Type B pancreatic cell (in vitro differentiated cells): ENCODE measurements at regions not wholly inside any gene's neighbourhood (a gene's known extent, or its start where the extent isn't known, plus 50 kb on each side); places are given as distances from the start of the nearest gene placed in this dataset.

Source experiments
- DNase-seq: peaks from one replicate; pipeline ENCODE4 v3.0.0; 2021; ENCODE audit warnings: mixed read lengths; ENCODE audit not compliant: unreplicated experiment; ENCODE audit errors: extremely low spot score
- H3K27ac Mint-ChIP-seq: 2 replicates; pipeline ENCODE4 v1.8.0; 2021; ENCODE audit warnings: mild to moderate bottlenecking, mixed read lengths
- H3K27me3 Mint-ChIP-seq: 2 replicates; pipeline ENCODE4 v1.8.0; 2021; ENCODE audit warnings: mixed read lengths
- H3K36me3 Mint-ChIP-seq: 2 replicates; pipeline ENCODE4 v1.8.0; 2021; ENCODE audit warnings: mixed read lengths
- H3K4me1 Mint-ChIP-seq: one replicate; pipeline ENCODE4 v1.8.0; 2021; ENCODE audit warnings: mixed read lengths; ENCODE audit not compliant: unreplicated experiment
- H3K4me3 Mint-ChIP-seq: 2 replicates; pipeline ENCODE4 v1.8.0; 2021; ENCODE audit warnings: mild to moderate bottlenecking, mixed read lengths
- H3K9me3 Mint-ChIP-seq: 2 replicates; pipeline ENCODE4 v1.8.0; 2021; ENCODE audit warnings: mixed read lengths
- TF ChIP-seq, protein P1 (sequence below): fragments of 200-600 bp; sonication (generic); conservative IDR thresholded peaks from 2 replicates; pipeline ENCODE4 v1.5.0; 2021; ENCODE audit warnings: antibody characterized with exemption, mild to moderate bottlenecking

DNA sequence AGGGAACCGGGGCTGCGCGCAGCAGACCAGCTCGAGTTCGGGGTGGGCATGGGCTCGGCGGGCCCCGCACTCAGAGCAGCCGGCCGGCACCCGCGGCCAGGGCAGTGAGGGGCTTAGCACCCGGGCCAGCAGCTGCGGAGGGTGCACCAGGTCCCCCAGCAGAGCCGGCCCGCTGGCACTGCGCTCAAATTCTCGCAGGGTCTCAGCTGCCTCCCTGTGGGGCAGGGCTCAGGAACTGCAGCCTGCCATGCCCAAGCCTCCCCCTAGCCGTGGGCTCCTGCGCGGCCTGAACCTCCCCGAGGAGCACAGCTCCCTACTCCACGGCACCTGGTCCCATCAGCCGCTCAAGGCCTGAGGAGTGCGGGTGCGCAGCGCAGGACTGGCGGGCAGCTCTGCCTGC is 172.9 kb upstream of the SLC30A5 start:
- no peak for DNase-seq
- Mint-ChIP-seq H3K4me3 (no peak overlapping the region), H3K36me3 (no peaks in the 10 kb centered on the region), H3K4me1 (peaks cover 5% of the 10 kb centered on the region), H3K27ac (no peak overlapping the region), H3K9me3 (peaks cover 5% of the 10 kb centered on the region), H3K27me3 (no peaks in the 10 kb centered on the region)
- TF ChIP-seq, protein P1, sequence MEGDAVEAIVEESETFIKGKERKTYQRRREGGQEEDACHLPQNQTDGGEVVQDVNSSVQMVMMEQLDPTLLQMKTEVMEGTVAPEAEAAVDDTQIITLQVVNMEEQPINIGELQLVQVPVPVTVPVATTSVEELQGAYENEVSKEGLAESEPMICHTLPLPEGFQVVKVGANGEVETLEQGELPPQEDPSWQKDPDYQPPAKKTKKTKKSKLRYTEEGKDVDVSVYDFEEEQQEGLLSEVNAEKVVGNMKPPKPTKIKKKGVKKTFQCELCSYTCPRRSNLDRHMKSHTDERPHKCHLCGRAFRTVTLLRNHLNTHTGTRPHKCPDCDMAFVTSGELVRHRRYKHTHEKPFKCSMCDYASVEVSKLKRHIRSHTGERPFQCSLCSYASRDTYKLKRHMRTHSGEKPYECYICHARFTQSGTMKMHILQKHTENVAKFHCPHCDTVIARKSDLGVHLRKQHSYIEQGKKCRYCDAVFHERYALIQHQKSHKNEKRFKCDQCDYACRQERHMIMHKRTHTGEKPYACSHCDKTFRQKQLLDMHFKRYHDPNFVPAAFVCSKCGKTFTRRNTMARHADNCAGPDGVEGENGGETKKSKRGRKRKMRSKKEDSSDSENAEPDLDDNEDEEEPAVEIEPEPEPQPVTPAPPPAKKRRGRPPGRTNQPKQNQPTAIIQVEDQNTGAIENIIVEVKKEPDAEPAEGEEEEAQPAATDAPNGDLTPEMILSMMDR: no peak

DNA sequence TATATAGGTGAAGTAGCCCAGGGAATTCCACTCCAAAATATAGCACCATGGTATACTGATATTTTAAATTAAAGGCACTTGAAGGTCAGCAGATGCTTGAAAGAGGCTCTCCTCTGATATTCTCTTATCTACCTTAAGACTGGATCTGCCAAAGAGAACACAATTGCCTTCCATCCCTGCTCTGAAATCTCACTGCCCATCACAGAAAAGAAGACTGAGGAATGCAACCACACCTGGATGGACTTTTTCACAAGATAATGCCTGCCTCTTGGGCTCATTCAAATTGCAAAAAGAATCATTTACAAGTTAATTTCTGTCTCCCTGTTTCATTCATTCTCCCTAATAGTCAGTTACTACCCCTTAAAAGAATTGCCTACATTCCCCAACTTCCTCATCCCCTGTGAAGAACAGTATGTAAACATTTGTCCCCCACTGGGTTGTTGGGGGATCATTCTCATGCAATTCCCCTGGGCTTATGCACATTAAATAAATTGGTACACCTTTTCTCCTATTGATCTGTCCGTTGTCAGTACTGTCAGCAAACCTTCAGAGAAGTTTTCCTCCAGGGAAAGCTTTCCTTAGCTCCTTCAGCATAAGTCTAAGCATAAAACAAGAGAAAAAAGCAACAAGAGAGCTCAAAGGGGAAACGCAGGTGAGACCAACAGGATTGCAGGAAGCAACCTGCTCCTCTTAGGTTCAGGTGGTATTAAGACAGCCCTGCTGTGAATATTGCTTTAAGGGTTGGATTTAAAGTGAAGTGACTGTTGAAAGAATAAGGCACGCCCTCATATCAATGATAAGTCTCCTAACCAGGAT is 171.4 kb upstream of the SLC30A5 start:
- Mint-ChIP-seq H3K27me3 (no peaks in the 10 kb centered on the region), H3K4me1 (peaks cover 5% of the 10 kb centered on the region), H3K4me3 (no peak overlapping the region), H3K27ac (no peak overlapping the region), H3K9me3 (peaks cover 5% of the 10 kb centered on the region), H3K36me3 (no peaks in the 10 kb centered on the region)
- TF ChIP-seq, protein P1: no peak
- no peak for DNase-seq

DNA sequence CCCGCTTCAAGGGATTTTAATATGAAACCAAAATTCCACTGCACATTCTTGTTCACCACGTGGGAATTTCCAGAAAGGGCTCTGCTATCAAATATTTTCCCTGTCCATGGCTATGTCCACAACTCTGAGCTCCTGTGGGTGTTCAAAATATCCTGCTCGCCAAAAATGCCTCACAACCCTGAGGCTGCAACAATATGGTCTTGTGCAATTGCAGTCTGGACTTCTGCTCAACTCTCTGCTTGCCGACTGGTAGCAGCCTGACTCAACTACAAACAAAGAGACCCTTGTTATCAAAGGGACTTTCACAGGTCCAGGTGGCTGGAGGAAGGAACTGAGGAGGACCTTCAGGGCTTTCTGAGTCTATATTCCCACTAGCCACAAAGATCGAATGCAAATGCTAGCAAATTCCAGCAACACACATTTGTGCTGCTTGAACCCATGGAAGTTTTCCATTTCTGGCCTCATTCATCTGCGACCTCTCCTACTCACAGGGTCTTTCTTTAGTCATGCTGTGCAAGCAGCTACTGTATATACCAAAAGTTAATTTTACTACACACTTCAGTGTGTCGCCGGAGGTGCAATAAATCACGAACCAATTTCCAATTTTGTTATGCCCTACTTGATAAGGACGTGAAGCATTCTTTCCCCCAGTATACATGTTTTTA is 169.2 kb upstream of the SLC30A5 start:
- H3K27me3 Mint-ChIP-seq: no peaks in the 10 kb centered on the region
- DNase-seq: no peak
- no peak overlapping the region for H3K27ac Mint-ChIP-seq
- H3K4me1 Mint-ChIP-seq: peaks cover 5% of the 10 kb centered on the region
- H3K36me3 Mint-ChIP-seq: no peaks in the 10 kb centered on the region
- peaks cover 3% of the 10 kb centered on the region for H3K9me3 Mint-ChIP-seq
- TF ChIP-seq, protein P1: no peak
- no peak overlapping the region for H3K4me3 Mint-ChIP-seq

DNA sequence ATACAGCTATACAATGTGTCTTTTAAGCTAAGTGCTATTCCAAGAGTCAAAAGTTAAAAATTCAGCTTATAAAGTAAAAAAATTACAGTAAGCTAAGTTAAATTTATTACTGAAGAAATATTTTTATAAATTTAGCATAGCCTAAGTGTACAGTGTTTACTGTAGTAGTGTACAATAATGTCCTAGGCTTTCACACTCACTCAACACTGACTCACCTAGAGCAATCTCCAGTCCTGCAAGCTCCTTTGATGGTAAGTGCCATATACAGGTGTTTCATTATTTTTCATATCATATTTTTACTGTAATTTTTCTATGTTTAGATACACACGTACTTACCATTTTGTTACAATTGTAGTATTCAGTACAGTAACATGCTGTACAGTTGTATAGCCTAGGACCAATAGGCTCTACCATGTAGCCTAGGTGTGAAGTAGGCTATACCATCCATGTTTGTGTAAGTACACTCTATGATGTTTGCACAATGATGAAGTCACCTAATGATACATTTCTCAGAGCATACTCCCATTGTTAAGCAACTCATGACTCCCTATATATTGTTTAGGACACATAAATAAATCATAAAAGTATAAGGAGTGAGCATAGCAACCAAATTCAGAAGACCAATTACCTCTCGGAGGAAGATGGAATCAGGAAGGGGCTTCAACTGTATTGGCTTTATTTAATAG is 165.1 kb upstream of the SLC30A5 start:
- no peaks in the 10 kb centered on the region for H3K36me3 Mint-ChIP-seq
- no peak overlapping the region for H3K4me3 Mint-ChIP-seq
- peaks cover 9% of the 10 kb centered on the region for H3K9me3 Mint-ChIP-seq
- TF ChIP-seq, protein P1: no peak
- peaks cover 5% of the 10 kb centered on the region for H3K4me1 Mint-ChIP-seq
- H3K27me3 Mint-ChIP-seq: no peaks in the 10 kb centered on the region
- DNase-seq: no peak
- H3K27ac Mint-ChIP-seq: no peak overlapping the region

DNA sequence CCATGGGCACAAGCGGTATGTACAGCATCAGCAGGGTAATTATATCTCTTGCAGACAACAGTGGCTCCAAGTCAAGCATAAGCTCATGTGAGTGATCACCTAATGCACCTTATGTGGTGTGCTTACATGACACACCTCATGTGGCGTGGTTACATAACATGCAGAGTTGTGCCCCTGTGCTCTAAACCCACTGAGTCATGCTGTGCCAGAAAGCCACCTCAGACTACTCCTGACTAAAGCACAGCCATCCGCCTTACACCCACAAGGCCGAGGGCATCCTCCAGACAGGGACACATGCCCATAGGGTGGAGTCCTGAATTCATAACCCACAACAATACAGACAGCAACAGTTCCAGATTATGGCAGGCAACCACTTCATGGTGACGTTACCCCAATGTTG is 163.7 kb upstream of the SLC30A5 start:
- H3K27ac Mint-ChIP-seq: no peak overlapping the region
- no peak for DNase-seq
- H3K27me3 Mint-ChIP-seq: no peaks in the 10 kb centered on the region
- H3K9me3 Mint-ChIP-seq: peaks cover 9% of the 10 kb centered on the region
- no peak overlapping the region for H3K4me3 Mint-ChIP-seq
- no peaks in the 10 kb centered on the region for H3K4me1 Mint-ChIP-seq
- TF ChIP-seq, protein P1: no peak
- H3K36me3 Mint-ChIP-seq: no peaks in the 10 kb centered on the region
